ENCODE measurements at regions not wholly inside any gene's neighbourhood (a gene's known extent, or its start where the extent isn't known, plus 50 kb on each side); places are given as distances from the start of the nearest gene placed in this dataset.

DNA sequence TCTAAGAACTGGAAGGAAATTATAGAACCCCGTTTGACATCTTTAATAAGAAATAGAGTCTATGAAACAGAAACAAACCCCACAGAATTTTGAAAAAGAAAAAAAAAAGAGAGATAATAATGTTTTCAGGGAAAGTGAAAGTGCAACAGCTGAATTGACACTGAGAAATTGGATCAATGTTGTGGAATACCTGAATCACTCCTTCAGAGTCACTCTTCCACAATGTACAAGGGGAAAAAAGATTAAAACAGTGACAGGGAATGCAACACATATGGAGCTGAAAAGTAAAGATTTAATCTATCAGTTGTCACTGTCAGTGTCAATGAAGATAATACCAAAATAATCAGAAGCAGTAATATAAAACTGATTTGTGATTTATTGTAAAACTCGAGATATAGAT lies 520.8 kb upstream of the HS3ST5 start:
- no peak for TF ChIP-seq EZH2phosphoT487 (IDR thresholded peaks at IDR 0.05; ENCODE audit: borderline replicate concordance, low read length)
- TF ChIP-seq, protein P1, sequence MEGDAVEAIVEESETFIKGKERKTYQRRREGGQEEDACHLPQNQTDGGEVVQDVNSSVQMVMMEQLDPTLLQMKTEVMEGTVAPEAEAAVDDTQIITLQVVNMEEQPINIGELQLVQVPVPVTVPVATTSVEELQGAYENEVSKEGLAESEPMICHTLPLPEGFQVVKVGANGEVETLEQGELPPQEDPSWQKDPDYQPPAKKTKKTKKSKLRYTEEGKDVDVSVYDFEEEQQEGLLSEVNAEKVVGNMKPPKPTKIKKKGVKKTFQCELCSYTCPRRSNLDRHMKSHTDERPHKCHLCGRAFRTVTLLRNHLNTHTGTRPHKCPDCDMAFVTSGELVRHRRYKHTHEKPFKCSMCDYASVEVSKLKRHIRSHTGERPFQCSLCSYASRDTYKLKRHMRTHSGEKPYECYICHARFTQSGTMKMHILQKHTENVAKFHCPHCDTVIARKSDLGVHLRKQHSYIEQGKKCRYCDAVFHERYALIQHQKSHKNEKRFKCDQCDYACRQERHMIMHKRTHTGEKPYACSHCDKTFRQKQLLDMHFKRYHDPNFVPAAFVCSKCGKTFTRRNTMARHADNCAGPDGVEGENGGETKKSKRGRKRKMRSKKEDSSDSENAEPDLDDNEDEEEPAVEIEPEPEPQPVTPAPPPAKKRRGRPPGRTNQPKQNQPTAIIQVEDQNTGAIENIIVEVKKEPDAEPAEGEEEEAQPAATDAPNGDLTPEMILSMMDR (IDR thresholded peaks at IDR 0.05; ENCODE audit: low read depth, low read length, poor library complexity, severe bottlenecking), result no peak
